H9 (cell line): ENCODE measurements at regions not wholly inside any gene's neighbourhood (a gene's known extent, or its start where the extent isn't known, plus 50 kb on each side); places are given as distances from the start of the nearest gene placed in this dataset.

Source experiments
- DNase-seq: peaks from one replicate; pipeline ENCODE4 v3.0.0-alpha.2; 2017
- H2AFZ ChIP-seq: one replicate; pipeline ENCODE4 v1.6.1; 2013; ENCODE audit warnings: mild to moderate bottlenecking, low read length, control low read depth, moderate library complexity
- H2AK5ac ChIP-seq: 2 replicates; pipeline ENCODE4 v1.6.1; 2013; ENCODE audit warnings: low read length, control low read depth, mixed read lengths; ENCODE audit not compliant: insufficient read length
- H2BK120ac ChIP-seq: one replicate; pipeline ENCODE4 v1.6.1; 2013; ENCODE audit warnings: low read depth, mild to moderate bottlenecking, low read length, control low read depth, inconsistent platforms; ENCODE audit not compliant: poor library complexity, severe bottlenecking
- H2BK12ac ChIP-seq: 2 replicates; pipeline ENCODE4 v1.6.1; 2013; ENCODE audit warnings: low read length, control low read depth, mixed read lengths, low read depth; ENCODE audit not compliant: insufficient read length
- H2BK15ac ChIP-seq: 2 replicates; pipeline ENCODE4 v1.6.1; 2013; ENCODE audit warnings: low read depth, low read length, control low read depth
- H2BK20ac ChIP-seq: one replicate; pipeline ENCODE4 v1.6.1; 2013; ENCODE audit warnings: low read depth, mild to moderate bottlenecking, low read length, control low read depth, inconsistent platforms; ENCODE audit not compliant: poor library complexity, severe bottlenecking
- H2BK5ac ChIP-seq: 2 replicates; pipeline ENCODE4 v1.6.1; 2013; ENCODE audit warnings: low read length, control low read depth, mixed read lengths; ENCODE audit not compliant: insufficient read length
- H3K14ac ChIP-seq: 2 replicates; pipeline ENCODE4 v1.6.1; 2013; ENCODE audit warnings: low read length, control low read depth; ENCODE audit not compliant: insufficient read depth
- H3K18ac ChIP-seq: 2 replicates; pipeline ENCODE4 v1.6.1; 2013; ENCODE audit warnings: low read depth, mild to moderate bottlenecking, mixed read lengths, low read length, control low read depth; ENCODE audit not compliant: insufficient read length
- H3K23ac ChIP-seq: 2 replicates; pipeline ENCODE4 v1.6.1; 2013; ENCODE audit warnings: low read length, control low read depth, mixed read lengths, low read depth; ENCODE audit not compliant: insufficient read length
- H3K23me2 ChIP-seq: 2 replicates; pipeline ENCODE4 v1.6.1; 2013; ENCODE audit warnings: low read depth, mild to moderate bottlenecking, mixed read lengths, low read length, control low read depth; ENCODE audit not compliant: insufficient read length, poor library complexity, severe bottlenecking
- H3K27ac ChIP-seq: 2 replicates; pipeline ENCODE4 v1.5.1; 2013; ENCODE audit warnings: low read length, control low read depth, mixed read lengths, low read depth; ENCODE audit not compliant: insufficient read length
- H3K27me3 ChIP-seq: 2 replicates; pipeline ENCODE4 v1.6.1; 2013; ENCODE audit warnings: low read length, control low read depth, inconsistent platforms; ENCODE audit not compliant: insufficient read depth
- H3K4ac ChIP-seq: 2 replicates; pipeline ENCODE4 v1.6.1; 2013; ENCODE audit warnings: low read depth, mild to moderate bottlenecking, control low read depth, inconsistent platforms, low read length, moderate library complexity
- H3K4me1 ChIP-seq: 2 replicates; pipeline ENCODE4 v1.6.1; 2013; ENCODE audit warnings: low read length, control low read depth, inconsistent platforms; ENCODE audit not compliant: insufficient read depth
- H3K4me2 ChIP-seq: 2 replicates; pipeline ENCODE4 v1.6.1; 2013; ENCODE audit warnings: low read length, control low read depth, mixed read lengths; ENCODE audit not compliant: insufficient read length, insufficient read depth
- H3K56ac ChIP-seq: 2 replicates; pipeline ENCODE4 v1.6.1; 2013; ENCODE audit warnings: low read depth, mild to moderate bottlenecking, mixed read lengths, low read length, control low read depth; ENCODE audit not compliant: insufficient read length
- H3K79me1 ChIP-seq: 2 replicates; pipeline ENCODE4 v1.6.1; 2013; ENCODE audit warnings: low read depth, mild to moderate bottlenecking, moderate library complexity, low read length, control low read depth, inconsistent platforms; ENCODE audit not compliant: insufficient read depth, poor library complexity, severe bottlenecking
- H3K79me2 ChIP-seq: 2 replicates; pipeline ENCODE4 v1.6.1; 2013; ENCODE audit warnings: low read length, control low read depth, inconsistent platforms; ENCODE audit not compliant: insufficient read depth
- H3K9ac ChIP-seq: 2 replicates; pipeline ENCODE4 v1.6.1; 2013; ENCODE audit warnings: low read length, control low read depth, mixed read lengths; ENCODE audit not compliant: insufficient read length; ENCODE audit errors: extremely low read depth
- H3K9me3 ChIP-seq: one replicate; pipeline ENCODE4 v1.6.1; 2013; ENCODE audit warnings: low read depth, low read length, inconsistent platforms; ENCODE audit not compliant: control insufficient read depth
- H3T11ph ChIP-seq: one replicate; pipeline ENCODE4 v1.6.1; 2013; ENCODE audit warnings: mild to moderate bottlenecking, low read length, control low read depth, inconsistent platforms
- H4K20me1 ChIP-seq: one replicate; pipeline ENCODE4 v1.6.1; 2013; ENCODE audit not compliant: control insufficient read depth, insufficient read length, insufficient read depth
- H4K5ac ChIP-seq: 2 replicates; pipeline ENCODE4 v1.6.1; 2013; ENCODE audit warnings: low read depth, mild to moderate bottlenecking, mixed read lengths, low read length, control low read depth; ENCODE audit not compliant: insufficient read length
- H4K8ac ChIP-seq: replicated peaks from 2 replicates; pipeline ENCODE4 v1.6.1; 2013; ENCODE audit warnings: low read length, control low read depth, mixed read lengths, low read depth; ENCODE audit not compliant: insufficient read length
- H4K91ac ChIP-seq: 2 replicates; pipeline ENCODE4 v1.6.1; 2013; ENCODE audit warnings: low read depth, mild to moderate bottlenecking, moderate library complexity, mixed read lengths, low read length, control low read depth; ENCODE audit not compliant: insufficient read length
- H3K27ac Mint-ChIP-seq, 3 experiments: 2 replicates in 2 of 3; 3 replicates in 1 of 3; pipeline ENCODE4 v1.8.0; 2020 to 2021; ENCODE audit warnings: mixed read lengths in 3 of 3, mild to moderate bottlenecking in 1 of 3, moderate library complexity in 1 of 3
- H3K27me3 Mint-ChIP-seq: 2 replicates; pipeline ENCODE4 v1.8.0; 2021; ENCODE audit warnings: low read depth, mild to moderate bottlenecking, moderate library complexity, mixed read lengths
- H3K36me3 Mint-ChIP-seq, 3 experiments: 2 replicates in 2 of 3; 3 replicates in 1 of 3; pipeline ENCODE4 v1.8.0; 2020 to 2021; ENCODE audit warnings: low read depth in 3 of 3, mixed read lengths in 3 of 3; ENCODE audit not compliant: insufficient read depth in 1 of 3
- H3K4me1 Mint-ChIP-seq, 2 experiments: 2 replicates each; pipeline ENCODE4 v1.8.0; 2020; ENCODE audit warnings: mixed read lengths in 2 of 2
- H3K4me3 Mint-ChIP-seq, 2 experiments: 2 replicates in 1 of 2; 3 replicates in 1 of 2; pipeline ENCODE4 v1.8.0; 2020 to 2021; ENCODE audit warnings: mild to moderate bottlenecking in 2 of 2, mixed read lengths in 2 of 2, moderate library complexity in 1 of 2
- H3K9me3 Mint-ChIP-seq, 2 experiments: 2 replicates in 1 of 2; 3 replicates in 1 of 2; pipeline ENCODE4 v1.8.0; 2020; ENCODE audit warnings: mild to moderate bottlenecking in 2 of 2, mixed read lengths in 2 of 2, moderate library complexity in 1 of 2
- CTCF ChIP-seq: fragments of 200-600 bp; sonication (generic); conservative IDR thresholded peaks from 3 replicates; pipeline ENCODE4 v1.8.0; 2021; ENCODE audit warnings: antibody characterized with exemption, mild to moderate bottlenecking
- WGBS: extraction: QIAGEN DNeasy Blood & Tissue Kit; methylation state at CpG from one replicate; pipeline ENCODE4 v1.1.7; 2013; ENCODE audit warnings: missing lambda C conversion rate, low lambda C conversion rate, mixed read lengths; ENCODE audit not compliant: insufficient read length; ENCODE audit errors: extremely low coverage; 5-methylcytosine and 5-hydroxymethylcytosine counted together

DNA sequence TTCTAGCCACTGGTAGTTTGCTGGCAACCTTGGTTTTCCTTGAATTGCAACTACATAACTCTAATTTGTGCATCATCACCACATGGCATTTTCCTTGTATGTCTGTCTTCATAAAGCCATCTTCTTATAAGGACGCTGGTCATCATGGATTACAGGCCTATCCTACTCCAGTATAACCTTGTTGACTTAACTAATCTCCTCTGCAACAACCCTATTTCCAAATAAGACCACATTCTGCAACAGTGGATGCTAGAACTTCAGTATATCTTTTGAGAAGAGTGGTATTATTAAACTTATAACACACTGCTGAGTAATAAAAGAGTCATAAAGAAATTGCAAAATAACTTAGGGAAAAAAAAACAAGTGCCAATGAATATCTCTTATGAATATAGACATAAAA is 511.8 kb upstream of the FOXG1 start:
- no peak for DNase-seq

More for the DNA sequence above, 511.8 kb upstream of the FOXG1 start:
- H3K14ac ChIP-seq = no peak overlapping the region
- H4K5ac ChIP-seq = no peak overlapping the region
- H3K79me2 ChIP-seq = no peaks in the 10 kb centered on the region
- no CpG with 5 or more reads among the region's 1 CpG for WGBS
- no peak overlapping the region for H2AFZ ChIP-seq
- no peak overlapping the region for H3K27ac ChIP-seq
- no peak overlapping the region for H4K8ac ChIP-seq
- H4K20me1 ChIP-seq = no peaks in the 10 kb centered on the region
- no peak overlapping the region for H3K56ac ChIP-seq
- H2BK15ac ChIP-seq = no peak overlapping the region
- H3K4me1 ChIP-seq = no peaks in the 10 kb centered on the region
- no peak overlapping the region for H2BK120ac ChIP-seq
- Mint-ChIP-seq H3K27ac (no peak overlapping the region), H3K27me3 (no peaks in the 10 kb centered on the region; the same call in 1 of the 2 replicates), H3K4me3 (no peak overlapping the region), H3K9me3 (peaks cover 10 to 19% of the 10 kb centered on the region in 2 experiments; a peak in 4 of 5 replicates), H3K4me1 (no peaks in the 10 kb centered on the region), H3K36me3 (peaks cover 0 to 2% (median 2%) of the 10 kb centered on the region in 3 experiments; a peak in 3 of 7 replicates)
- no peaks in the 10 kb centered on the region for H3K79me1 ChIP-seq
- no peak overlapping the region for H2BK12ac ChIP-seq
- H3K4me2 ChIP-seq = no peak overlapping the region
- TF ChIP-seq CTCF = no peak
- no peak overlapping the region for H3K4ac ChIP-seq
- H2AK5ac ChIP-seq = no peak overlapping the region
- no peak overlapping the region for H2BK5ac ChIP-seq
- no peak overlapping the region for H3K9ac ChIP-seq
- H3K27me3 ChIP-seq = no peaks in the 10 kb centered on the region
- no peak overlapping the region for H3K18ac ChIP-seq
- no peak overlapping the region for H2BK20ac ChIP-seq
- H3K23me2 ChIP-seq = no peaks in the 10 kb centered on the region
- no peak overlapping the region for H3K23ac ChIP-seq
- H3T11ph ChIP-seq = no peak overlapping the region
- no peaks in the 10 kb centered on the region for H3K9me3 ChIP-seq
- no peak overlapping the region for H4K91ac ChIP-seq
